H1 (cell line): ENCODE measurements at regions not wholly inside any gene's neighbourhood (a gene's known extent, or its start where the extent isn't known, plus 50 kb on each side); places are given as distances from the start of the nearest gene placed in this dataset.

Experiments used
- CTCF ChIA-PET: fragments of 300-600 bp; sonication (Branson Sonifier 250); formaldehyde crosslinking; loops from one replicate; lab custom pipeline; 2021; ENCODE audit not compliant: partially characterized antibody; lab: Charles Lee
- POLR2A ChIA-PET: fragments of 300-600 bp; sonication (Branson Sonifier 250); formaldehyde crosslinking; loops from one replicate; lab custom pipeline; 2021; ENCODE audit warnings: inconsistent platforms; ENCODE audit not compliant: partially characterized antibody; lab: Charles Lee
- DNase-seq, 2 experiments: peaks; one replicate each; pipeline versions ENCODE4 v3.0.0 to v3.0.0-alpha.2; 2010 to 2022; ENCODE audit warnings: low spot score in 2 of 2, low read depth in 1 of 2, mixed read lengths in 1 of 2
- FAIRE-seq: peaks from 2 replicates; lab custom pipeline; 2011; peaks lifted over from hg19 to GRCh38; lab: Jason Lieb, UNC
- H2AFZ ChIP-seq: 2 replicates; pipeline ENCODE4 v1.8.1; 2012; ENCODE audit warnings: low read length, inconsistent platforms
- H2AK5ac ChIP-seq: 2 replicates; pipeline ENCODE4 v1.6.1; 2013; ENCODE audit warnings: low read depth, low read length
- H2BK120ac ChIP-seq: replicated peaks from 2 replicates; pipeline ENCODE3; 2013; ENCODE audit warnings: low read depth, low read length, inconsistent platforms
- H2BK12ac ChIP-seq: 2 replicates; pipeline ENCODE4 v1.6.1; 2013; ENCODE audit warnings: low read depth, low read length
- H2BK15ac ChIP-seq: 2 replicates; pipeline ENCODE4 v1.6.1; 2013; ENCODE audit warnings: low read length
- H2BK20ac ChIP-seq: 2 replicates; pipeline ENCODE4 v1.6.1; 2013; ENCODE audit warnings: low read length
- H2BK5ac ChIP-seq: 2 replicates; pipeline ENCODE4 v1.6.1; 2013; ENCODE audit warnings: low read depth, low read length
- H3K14ac ChIP-seq: 2 replicates; pipeline ENCODE4 v1.6.1; 2013; ENCODE audit warnings: inconsistent platforms; ENCODE audit not compliant: insufficient read length
- H3K18ac ChIP-seq: 2 replicates; pipeline ENCODE4 v1.6.1; 2013; ENCODE audit warnings: low read length; ENCODE audit errors: extremely low read depth
- H3K23ac ChIP-seq: 2 replicates; pipeline ENCODE4 v1.6.1; 2013; ENCODE audit warnings: inconsistent platforms; ENCODE audit not compliant: insufficient read length
- H3K23me2 ChIP-seq: 2 replicates; pipeline ENCODE4 v1.6.1; 2013; ENCODE audit warnings: low read depth, low read length
- H3K27ac ChIP-seq: 2 replicates; pipeline ENCODE4 v1.6.1; 2011; ENCODE audit warnings: low read depth, low read length, inconsistent platforms
- H3K27me3 ChIP-seq, 4 experiments: replicated peaks in 1 of 4; 1 replicate in 1 of 4; 2 replicates in 3 of 4; pipeline versions ENCODE4 v1.6.1 to v1.8.1; 2011 to 2013; ENCODE audit warnings: low read length in 3 of 4, mild to moderate bottlenecking in 3 of 4, inconsistent platforms in 2 of 4, mixed read lengths in 2 of 4, moderate library complexity in 1 of 4; ENCODE audit not compliant: control insufficient read depth in 3 of 4, insufficient read depth in 3 of 4; ENCODE audit errors: extremely low read depth in 1 of 4
- H3K36me3 ChIP-seq, 4 experiments: 2 replicates each; pipeline versions ENCODE4 v1.6.1 to v1.8.1; 2011 to 2013; ENCODE audit warnings: mild to moderate bottlenecking in 4 of 4, low read length in 3 of 4, moderate library complexity in 2 of 4, control low read depth in 1 of 4, inconsistent platforms in 1 of 4; ENCODE audit not compliant: insufficient read depth in 4 of 4, control insufficient read depth in 2 of 4
- H3K4ac ChIP-seq: replicated peaks from 2 replicates; pipeline ENCODE3; 2013; ENCODE audit warnings: low read length, low read depth, mixed read lengths, inconsistent platforms; ENCODE audit not compliant: insufficient read length
- H3K4me1 ChIP-seq, 4 experiments: replicated peaks in 1 of 4; 1 replicate in 1 of 4; 2 replicates in 3 of 4; pipeline versions ENCODE4 v1.6.1 to v1.8.1; 2011 to 2013; ENCODE audit warnings: low read length in 3 of 4, inconsistent platforms in 2 of 4, mixed read lengths in 1 of 4; ENCODE audit not compliant: insufficient read depth in 4 of 4, control insufficient read depth in 3 of 4
- H3K4me2 ChIP-seq, 2 experiments: 2 replicates each; pipeline versions ENCODE4 v1.6.1 to v1.8.1; 2011 to 2013; ENCODE audit warnings: low read depth in 2 of 2, low read length in 2 of 2, control low read depth in 1 of 2, inconsistent platforms in 1 of 2, mild to moderate bottlenecking in 1 of 2; ENCODE audit not compliant: insufficient read depth in 1 of 2
- H3K4me3 ChIP-seq, 4 experiments: fragments of 200-600, 300-600 bp in 1 of 4; sonication (generic), shearing (Covaris generic), sonication (Bioruptor Twin) in 1 of 4; 2 replicates each; pipeline versions ENCODE4 v1.5.1 to v1.8.1; 2011 to 2016; ENCODE audit warnings: low read length in 4 of 4, low read depth in 3 of 4, control low read depth in 2 of 4, inconsistent platforms in 2 of 4, mild to moderate bottlenecking in 2 of 4, mixed read lengths in 1 of 4, moderate library complexity in 1 of 4; ENCODE audit not compliant: insufficient read depth in 2 of 4; ENCODE audit errors: extremely low read depth in 1 of 4
- H3K56ac ChIP-seq: replicated peaks from 2 replicates; pipeline ENCODE3; 2013; ENCODE audit warnings: low read depth, mild to moderate bottlenecking, mixed read lengths, low read length, inconsistent platforms; ENCODE audit not compliant: insufficient read length
- H3K79me1 ChIP-seq: 2 replicates; pipeline ENCODE4 v1.6.1; 2013; ENCODE audit warnings: low read depth, low read length, control low read depth
- H3K79me2 ChIP-seq, 2 experiments: 2 replicates each; pipeline versions ENCODE4 v1.6.1 to v1.8.1; 2012 to 2013; ENCODE audit warnings: low read length in 2 of 2, mild to moderate bottlenecking in 2 of 2, inconsistent platforms in 1 of 2; ENCODE audit not compliant: insufficient read depth in 2 of 2, control insufficient read depth in 1 of 2
- H3K9ac ChIP-seq, 4 experiments: replicated peaks in 1 of 4; 1 replicate in 1 of 4; 2 replicates in 3 of 4; pipeline versions ENCODE4 v1.6.1 to v1.8.1; 2011 to 2013; ENCODE audit warnings: low read depth in 3 of 4, low read length in 3 of 4, control low read depth in 2 of 4, mild to moderate bottlenecking in 2 of 4, moderate library complexity in 2 of 4, inconsistent platforms in 1 of 4; ENCODE audit errors: extremely low read depth in 1 of 4
- H3K9me3 ChIP-seq, 2 experiments: 2 replicates each; pipeline versions ENCODE4 v1.6.1 to v1.8.1; 2012 to 2013; ENCODE audit warnings: mild to moderate bottlenecking in 2 of 2, moderate library complexity in 2 of 2, control low read depth in 1 of 2, inconsistent platforms in 1 of 2, low read depth in 1 of 2, low read length in 1 of 2, mixed read lengths in 1 of 2; ENCODE audit not compliant: insufficient read depth in 2 of 2
- H4K20me1 ChIP-seq, 2 experiments: replicated peaks in 1 of 2; 2 replicates each; pipeline versions ENCODE3 to v1.8.1; 2011 to 2013; ENCODE audit warnings: inconsistent platforms in 2 of 2, low read length in 2 of 2, mild to moderate bottlenecking in 1 of 2; ENCODE audit not compliant: insufficient read depth in 2 of 2, control insufficient read depth in 1 of 2
- H4K5ac ChIP-seq: 2 replicates; pipeline ENCODE4 v1.6.1; 2013; ENCODE audit warnings: low read length, low read depth, mixed read lengths, inconsistent platforms; ENCODE audit not compliant: insufficient read length
- H4K8ac ChIP-seq: 2 replicates; pipeline ENCODE4 v1.8.0; 2013; ENCODE audit warnings: mild to moderate bottlenecking, moderate library complexity, low read length, inconsistent platforms; ENCODE audit not compliant: insufficient read depth; ENCODE audit errors: extremely low read depth
- H4K91ac ChIP-seq: replicated peaks from 2 replicates; pipeline ENCODE3; 2013; ENCODE audit warnings: low read length, mixed read lengths, inconsistent platforms; ENCODE audit not compliant: insufficient read length
- NRF1 ChIP-seq: IDR thresholded peaks from 2 replicates; pipeline ENCODE4 v1.6.1; 2011; ENCODE audit warnings: mild to moderate bottlenecking, low read depth, low read length, improper control_type of control experiment
- WGBS, 2 experiments: shearing (Covaris generic) in 1 of 2; methylation state at CpG; one replicate each; pipeline versions ENCODE4 v1.1.6 to v1.1.7; 2013 to 2015; ENCODE audit warnings: low lambda C conversion rate in 2 of 2, mixed read lengths in 2 of 2, inconsistent platforms in 1 of 2, low coverage in 1 of 2, missing lambda C conversion rate in 1 of 2; ENCODE audit not compliant: insufficient replicate concordance in 2 of 2, insufficient coverage in 1 of 2, insufficient read length in 1 of 2; ENCODE audit errors: extremely low coverage in 1 of 2, missing lambda C conversion rate in 1 of 2; 5-methylcytosine and 5-hydroxymethylcytosine counted together

- 94% methylated on average over 15 of the region's 26 CpGs; no CpG with 5 or more reads in 1 of the 2 experiments for WGBS, 2 experiments
- H3K56ac ChIP-seq = no peak overlapping the region
- DNase-seq = no peak
- no peak overlapping the region for H3K23ac ChIP-seq
- no peak for TF ChIP-seq NRF1
- H2BK20ac ChIP-seq = no peak overlapping the region
- H3K79me1 ChIP-seq = no peaks in the 10 kb centered on the region
- no peak overlapping the region for H2AK5ac ChIP-seq
- H4K8ac ChIP-seq = no peak overlapping the region
- no peaks in the 10 kb centered on the region for H3K79me2 ChIP-seq
- H3K9me3 ChIP-seq = peaks cover 4 to 12% of the 10 kb centered on the region in 2 experiments; a peak in 2 of 4 replicates
- H3K27ac ChIP-seq = no peak overlapping the region
- no peaks in the 10 kb centered on the region; a peak in 1 of 8 replicates for H3K36me3 ChIP-seq
- H2BK5ac ChIP-seq = no peak overlapping the region
- no peak overlapping the region for H2AFZ ChIP-seq
- no peak overlapping the region for H3K14ac ChIP-seq
- no peak overlapping the region for H4K91ac ChIP-seq
- no peak overlapping the region for H2BK15ac ChIP-seq
- POLR2A ChIA-PET = no interaction called here
- no peak overlapping the region for H3K4me3 ChIP-seq
- H3K9ac ChIP-seq = no peak overlapping the region
- CTCF ChIA-PET = interaction anchor here (1.1 kb wide), 1 partner anchor 196 kb away, joined by 3 read pairs; no protein-coding TSS in a partner anchor
- no peak overlapping the region for H3K4me2 ChIP-seq
- H3K18ac ChIP-seq = no peak overlapping the region
- H4K20me1 ChIP-seq = no peaks in the 10 kb centered on the region
- H4K5ac ChIP-seq = no peak overlapping the region
- no peaks in the 10 kb centered on the region for H3K27me3 ChIP-seq
- no peaks in the 10 kb centered on the region for H3K4me1 ChIP-seq
- peaks cover 2% of the 10 kb centered on the region; the same call in 1 of the 2 replicates for H3K23me2 ChIP-seq
- FAIRE-seq = no peak
- no peak overlapping the region for H3K4ac ChIP-seq
- no peak overlapping the region for H2BK120ac ChIP-seq
- no peak overlapping the region for H2BK12ac ChIP-seq
Measured at GRCh38 chr16:54829691-54830090, 101.0 kb upstream of the IRX5 start.
